IMR-90 (cell line): ENCODE measurements at regions not wholly inside any gene's neighbourhood (a gene's known extent, or its start where the extent isn't known, plus 50 kb on each side); places are given as distances from the start of the nearest gene placed in this dataset.

Source experiments
- ATAC-seq: fragments of 200-7000 bp; cut with Tn5 transposase; 2 replicates; pipeline ENCODE4 v1.9.1; 2020; ENCODE audit warnings: low read depth, mild to moderate bottlenecking, moderate library complexity
- BruUV-seq: library from RNA; stranded (reverse); fragments of 400-500 nt; replicated peaks from 2 replicates; lab custom pipeline; 2021; lab: Mats Ljungman, UMichigan
- CTCF ChIA-PET: fragments of 300-600 bp; formaldehyde crosslinking; extraction: SDS; loops from one replicate; lab custom pipeline; 2021; ENCODE audit warnings: antibody characterized with exemption; lab: Yijun Ruan, JAX
- POLR2A ChIA-PET: fragments of 300-600 bp; sonication (Branson Sonifier 250); formaldehyde crosslinking; loops from one replicate; lab custom pipeline; 2022; ENCODE audit warnings: antibody characterized with exemption; ENCODE audit not compliant: unreplicated experiment; lab: Charles Lee
- DNase-seq: peaks from one replicate; pipeline ENCODE4 v3.0.0; 2013
- H2AFZ ChIP-seq: replicated peaks from 2 replicates; pipeline ENCODE3; 2013; ENCODE audit warnings: low read length, mild to moderate bottlenecking; ENCODE audit not compliant: poor library complexity
- H2AK5ac ChIP-seq: 2 replicates; pipeline ENCODE4 v1.6.1; 2013; ENCODE audit warnings: low read depth, low read length, inconsistent platforms
- H2AK9ac ChIP-seq: replicated peaks from 2 replicates; pipeline ENCODE3; 2013; ENCODE audit warnings: mild to moderate bottlenecking, low read depth, low read length, moderate library complexity; ENCODE audit not compliant: poor library complexity
- H2BK120ac ChIP-seq: 2 replicates; pipeline ENCODE4 v1.6.1; 2013; ENCODE audit warnings: low read depth, low read length, inconsistent platforms
- H2BK15ac ChIP-seq: 3 replicates; pipeline ENCODE4 v1.6.1; 2013; ENCODE audit warnings: low read depth, low read length, inconsistent platforms
- H2BK20ac ChIP-seq: 2 replicates; pipeline ENCODE4 v1.6.1; 2013; ENCODE audit warnings: low read depth, mild to moderate bottlenecking, inconsistent platforms, low read length, moderate library complexity
- H2BK5ac ChIP-seq: 2 replicates; pipeline ENCODE4 v1.6.1; 2013; ENCODE audit warnings: mild to moderate bottlenecking, low read depth, low read length, inconsistent platforms; ENCODE audit not compliant: poor library complexity, severe bottlenecking
- H3K14ac ChIP-seq: replicated peaks from 2 replicates; pipeline ENCODE4 v1.6.1; 2013; ENCODE audit warnings: low read depth, low read length, inconsistent platforms
- H3K18ac ChIP-seq: 2 replicates; pipeline ENCODE4 v1.6.1; 2013; ENCODE audit warnings: low read depth, low read length, control low read depth
- H3K23ac ChIP-seq: 2 replicates; pipeline ENCODE4 v1.6.1; 2013; ENCODE audit warnings: low read depth, low read length, inconsistent platforms
- H3K27ac ChIP-seq: 2 replicates; pipeline ENCODE4 v1.5.1; 2013; ENCODE audit warnings: mild to moderate bottlenecking, control low read depth, low read length; ENCODE audit not compliant: insufficient read depth
- H3K27me3 ChIP-seq: 2 replicates; pipeline ENCODE4 v1.6.1; 2013; ENCODE audit warnings: low read length; ENCODE audit not compliant: control insufficient read depth, insufficient read depth
- H3K36me3 ChIP-seq: 2 replicates; pipeline ENCODE4 v1.6.1; 2013; ENCODE audit warnings: low read length, mixed read lengths; ENCODE audit not compliant: control insufficient read depth, insufficient read depth
- H3K4ac ChIP-seq: 2 replicates; pipeline ENCODE4 v1.6.1; 2013; ENCODE audit warnings: low read depth, low read length, inconsistent platforms
- H3K4me1 ChIP-seq: 2 replicates; pipeline ENCODE4 v1.6.1; 2013; ENCODE audit warnings: low read length, mixed read lengths; ENCODE audit not compliant: control insufficient read depth, insufficient read depth
- H3K4me2 ChIP-seq: 2 replicates; pipeline ENCODE4 v1.6.1; 2013; ENCODE audit warnings: low read depth, mild to moderate bottlenecking, control low read depth, low read length, moderate library complexity
- H3K4me3 ChIP-seq: 2 replicates; pipeline ENCODE4 v1.5.1; 2013; ENCODE audit warnings: low read depth, mild to moderate bottlenecking, control low read depth, low read length, moderate library complexity; ENCODE audit not compliant: insufficient read depth
- H3K56ac ChIP-seq: 2 replicates; pipeline ENCODE4 v1.6.1; 2013; ENCODE audit warnings: low read length, inconsistent platforms; ENCODE audit not compliant: insufficient read depth; ENCODE audit errors: extremely low read depth
- H3K79me1 ChIP-seq, 2 experiments: 2 replicates each; pipeline ENCODE4 v1.6.1; 2013; ENCODE audit warnings: low read length in 2 of 2, inconsistent platforms in 1 of 2, low read depth in 1 of 2
- H3K9ac ChIP-seq: 2 replicates; pipeline ENCODE4 v1.6.1; 2013; ENCODE audit warnings: low read depth, low read length, control low read depth
- H3K9me1 ChIP-seq: 2 replicates; pipeline ENCODE4 v1.6.1; 2013; ENCODE audit warnings: low read length, inconsistent platforms; ENCODE audit not compliant: insufficient read depth
- H3K9me3 ChIP-seq: 2 replicates; pipeline ENCODE4 v1.6.1; 2013; ENCODE audit warnings: low read length; ENCODE audit not compliant: control insufficient read depth, insufficient read depth
- H4K20me1 ChIP-seq: 2 replicates; pipeline ENCODE4 v1.6.1; 2013; ENCODE audit warnings: low read length, inconsistent platforms; ENCODE audit not compliant: insufficient read depth
- H4K5ac ChIP-seq: 2 replicates; pipeline ENCODE4 v1.6.1; 2013; ENCODE audit warnings: mild to moderate bottlenecking, low read depth, low read length, control low read depth
- H4K8ac ChIP-seq, 2 experiments: 2 replicates each; pipeline ENCODE4 v1.6.1; 2013; ENCODE audit warnings: low read depth in 2 of 2, low read length in 2 of 2, control low read depth in 1 of 2, inconsistent platforms in 1 of 2
- H4K91ac ChIP-seq: 2 replicates; pipeline ENCODE4 v1.6.1; 2013; ENCODE audit warnings: low read depth, low read length, inconsistent platforms; ENCODE audit not compliant: insufficient read depth
- BHLHE40 ChIP-seq: fragments of 150-350 bp; IDR thresholded peaks from 2 replicates; pipeline ENCODE4 v1.6.1; 2016; ENCODE audit warnings: mild to moderate bottlenecking, low read depth, low read length
- CEBPB ChIP-seq: IDR thresholded peaks from 2 replicates; pipeline ENCODE4 v1.6.1; 2012; ENCODE audit warnings: low read depth, low read length, improper control_type of control experiment
- CHD1 ChIP-seq: IDR thresholded peaks from 2 replicates; pipeline ENCODE4 v1.6.1; 2012; ENCODE audit warnings: low read depth, low read length, improper control_type of control experiment
- FOS ChIP-seq: fragments of 150-350 bp; IDR thresholded peaks from 2 replicates; pipeline ENCODE4 v1.6.1; 2016; ENCODE audit warnings: low read depth, low read length
- MAFK ChIP-seq: IDR thresholded peaks from 2 replicates; pipeline ENCODE4 v1.6.1; 2012; ENCODE audit warnings: low read depth, low read length, improper control_type of control experiment
- MAZ ChIP-seq: IDR thresholded peaks from 2 replicates; pipeline ENCODE4 v1.6.1; 2012; ENCODE audit warnings: low read depth, mild to moderate bottlenecking, low read length, improper control_type of control experiment, moderate library complexity, borderline replicate concordance
- MXI1 ChIP-seq: IDR thresholded peaks from 2 replicates; pipeline ENCODE4 v1.6.1; 2012; ENCODE audit warnings: low read depth, mild to moderate bottlenecking, low read length, moderate library complexity, borderline replicate concordance
- NFE2L2 ChIP-seq: fragments of 150-350 bp; IDR thresholded peaks from 2 replicates; pipeline ENCODE4 v1.6.1; 2016; ENCODE audit warnings: low read depth, mild to moderate bottlenecking, low read length
- POLR2A ChIP-seq: IDR thresholded peaks from 2 replicates; pipeline ENCODE4 v1.6.1; 2012; ENCODE audit warnings: mild to moderate bottlenecking, low read depth, low read length
- RAD21 ChIP-seq: IDR thresholded peaks from 2 replicates; pipeline ENCODE4 v1.6.1; 2012; ENCODE audit warnings: low read length, improper control_type of control experiment
- RCOR1 ChIP-seq: IDR thresholded peaks from 2 replicates; pipeline ENCODE4 v1.6.1; 2012; ENCODE audit warnings: mild to moderate bottlenecking, low read length, improper control_type of control experiment; ENCODE audit not compliant: insufficient replicate concordance
- RFX5 ChIP-seq: IDR thresholded peaks from 2 replicates; pipeline ENCODE4 v1.8.0; 2012; ENCODE audit warnings: low read depth, mild to moderate bottlenecking, low read length, moderate library complexity
- SMC3 ChIP-seq: fragments of 150-350 bp; IDR thresholded peaks from 2 replicates; pipeline ENCODE4 v1.6.1; 2016; ENCODE audit warnings: low read depth, mild to moderate bottlenecking, antibody characterized with exemption, low read length, moderate library complexity
- dilution Hi-C: fragments of 300-500 bp; cut with HindIII; formaldehyde crosslinking; loops from one replicate; pipeline ENCODE4 v1.14.3; 2018; ENCODE audit warnings: low sequenced_read_pairs; ENCODE audit not compliant: unreplicated experiment
- in situ Hi-C: fragments of 300-500 bp; cut with MboI; formaldehyde crosslinking; loops from 3 replicates; pipeline ENCODE4 v1.14.3; 2019; ENCODE audit warnings: low sequenced_read_pairs, inconsistent platforms, mixed read lengths
- intact Hi-C: fragments of 100-400 bp; cut with micrococcal nuclease; formaldehyde crosslinking; loops from 2 replicates; pipeline ENCODE4 v1.10.0; 2022
- TF ChIP-seq, protein P1 (sequence below): fragments of 150-350 bp; IDR thresholded peaks from 2 replicates; pipeline ENCODE4 v1.6.1; 2017; ENCODE audit warnings: mild to moderate bottlenecking, antibody characterized with exemption, low read length, low read depth
- TF ChIP-seq, protein P2 (sequence below): conservative IDR thresholded peaks from 2 replicates; pipeline ENCODE4 v1.5.1; 2012; ENCODE audit warnings: mild to moderate bottlenecking, low read depth, low read length, improper control_type of control experiment
- TF ChIP-seq, protein P3 (sequence below): fragments of 150-350 bp; IDR thresholded peaks from 2 replicates; pipeline ENCODE4 v1.6.1; 2016; ENCODE audit warnings: low read depth, mild to moderate bottlenecking, low read length, moderate library complexity, borderline replicate concordance

DNA sequence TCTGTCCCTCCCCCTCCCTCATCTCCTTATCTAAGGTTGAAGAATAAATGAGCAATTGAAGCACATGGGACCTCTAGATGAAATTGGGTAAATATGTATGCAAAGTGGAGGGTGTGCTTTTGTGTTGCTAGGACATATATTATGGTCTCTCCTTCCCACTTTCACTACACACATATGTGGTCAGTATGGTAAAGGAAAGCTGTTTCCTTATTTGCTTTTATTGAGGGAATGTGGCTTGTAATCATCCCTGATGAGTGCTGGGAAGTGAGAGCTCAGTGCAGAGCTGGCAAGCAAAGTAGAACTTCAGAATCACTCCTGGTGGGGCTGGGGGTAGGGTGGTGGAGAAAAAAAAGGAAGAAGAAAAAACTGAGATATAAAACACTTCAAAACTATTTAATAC is 189.9 kb upstream of the ATP5MC3 start:
- H4K91ac ChIP-seq, result no peak overlapping the region
- H3K23ac ChIP-seq, result no peak overlapping the region
- intact Hi-C loops, result no loop called here
- H2BK120ac ChIP-seq, result no peak overlapping the region
- CTCF ChIA-PET, result no interaction called here
- H3K56ac ChIP-seq, result no peak overlapping the region
- H3K4ac ChIP-seq, result no peak overlapping the region
- ATAC-seq (no peak), DNase-seq (no peak)
- POLR2A ChIA-PET, result no interaction called here
- TF ChIP-seq CHD1 (no peak), SMC3 (no peak), CEBPB (no peak), RCOR1 (no peak), RFX5 (no peak), BHLHE40 (no peak), RAD21 (no peak), NFE2L2 (no peak), MXI1 (no peak), MAFK (no peak), FOS (no peak), POLR2A (no peak), MAZ (no peak)
- TF ChIP-seq, protein P1, sequence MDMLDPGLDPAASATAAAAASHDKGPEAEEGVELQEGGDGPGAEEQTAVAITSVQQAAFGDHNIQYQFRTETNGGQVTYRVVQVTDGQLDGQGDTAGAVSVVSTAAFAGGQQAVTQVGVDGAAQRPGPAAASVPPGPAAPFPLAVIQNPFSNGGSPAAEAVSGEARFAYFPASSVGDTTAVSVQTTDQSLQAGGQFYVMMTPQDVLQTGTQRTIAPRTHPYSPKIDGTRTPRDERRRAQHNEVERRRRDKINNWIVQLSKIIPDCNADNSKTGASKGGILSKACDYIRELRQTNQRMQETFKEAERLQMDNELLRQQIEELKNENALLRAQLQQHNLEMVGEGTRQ, result no peak
- TF ChIP-seq, protein P2, sequence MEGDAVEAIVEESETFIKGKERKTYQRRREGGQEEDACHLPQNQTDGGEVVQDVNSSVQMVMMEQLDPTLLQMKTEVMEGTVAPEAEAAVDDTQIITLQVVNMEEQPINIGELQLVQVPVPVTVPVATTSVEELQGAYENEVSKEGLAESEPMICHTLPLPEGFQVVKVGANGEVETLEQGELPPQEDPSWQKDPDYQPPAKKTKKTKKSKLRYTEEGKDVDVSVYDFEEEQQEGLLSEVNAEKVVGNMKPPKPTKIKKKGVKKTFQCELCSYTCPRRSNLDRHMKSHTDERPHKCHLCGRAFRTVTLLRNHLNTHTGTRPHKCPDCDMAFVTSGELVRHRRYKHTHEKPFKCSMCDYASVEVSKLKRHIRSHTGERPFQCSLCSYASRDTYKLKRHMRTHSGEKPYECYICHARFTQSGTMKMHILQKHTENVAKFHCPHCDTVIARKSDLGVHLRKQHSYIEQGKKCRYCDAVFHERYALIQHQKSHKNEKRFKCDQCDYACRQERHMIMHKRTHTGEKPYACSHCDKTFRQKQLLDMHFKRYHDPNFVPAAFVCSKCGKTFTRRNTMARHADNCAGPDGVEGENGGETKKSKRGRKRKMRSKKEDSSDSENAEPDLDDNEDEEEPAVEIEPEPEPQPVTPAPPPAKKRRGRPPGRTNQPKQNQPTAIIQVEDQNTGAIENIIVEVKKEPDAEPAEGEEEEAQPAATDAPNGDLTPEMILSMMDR, result no peak
- TF ChIP-seq, protein P3, sequence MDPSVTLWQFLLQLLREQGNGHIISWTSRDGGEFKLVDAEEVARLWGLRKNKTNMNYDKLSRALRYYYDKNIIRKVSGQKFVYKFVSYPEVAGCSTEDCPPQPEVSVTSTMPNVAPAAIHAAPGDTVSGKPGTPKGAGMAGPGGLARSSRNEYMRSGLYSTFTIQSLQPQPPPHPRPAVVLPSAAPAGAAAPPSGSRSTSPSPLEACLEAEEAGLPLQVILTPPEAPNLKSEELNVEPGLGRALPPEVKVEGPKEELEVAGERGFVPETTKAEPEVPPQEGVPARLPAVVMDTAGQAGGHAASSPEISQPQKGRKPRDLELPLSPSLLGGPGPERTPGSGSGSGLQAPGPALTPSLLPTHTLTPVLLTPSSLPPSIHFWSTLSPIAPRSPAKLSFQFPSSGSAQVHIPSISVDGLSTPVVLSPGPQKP, result no peak
- H3K27me3 ChIP-seq, result peaks cover 2% of the 10 kb centered on the region; the same call in 1 of the 2 replicates
- no peak overlapping the region for H3K9ac ChIP-seq
- BruUV-seq, result no TSS peak
- no peaks in the 10 kb centered on the region for H3K36me3 ChIP-seq
- H2BK5ac ChIP-seq, result no peak overlapping the region
- H3K79me1 ChIP-seq, result no peaks in the 10 kb centered on the region
- no peak overlapping the region for H2AK5ac ChIP-seq
- no peaks in the 10 kb centered on the region for H3K9me3 ChIP-seq
- no peak overlapping the region for H3K27ac ChIP-seq
- H3K4me2 ChIP-seq, result no peak overlapping the region
- no peak overlapping the region for H2BK15ac ChIP-seq
- no peaks in the 10 kb centered on the region for H3K4me1 ChIP-seq
- no peak overlapping the region for H4K5ac ChIP-seq
- in situ Hi-C loops, result no loop called here
- no peak overlapping the region for H3K18ac ChIP-seq
- dilution Hi-C loops, result no loop called here
- no peak overlapping the region for H3K14ac ChIP-seq
- no peaks in the 10 kb centered on the region; the same call in 1 of the 2 replicates for H4K20me1 ChIP-seq
- no peak overlapping the region for H2AFZ ChIP-seq
- no peak overlapping the region for H4K8ac ChIP-seq
- H3K9me1 ChIP-seq, result no peaks in the 10 kb centered on the region
- no peak overlapping the region for H2AK9ac ChIP-seq
- no peak overlapping the region for H2BK20ac ChIP-seq
- no peak overlapping the region for H3K4me3 ChIP-seq
